ENCODE measurements at regions not wholly inside any gene's neighbourhood (a gene's known extent, or its start where the extent isn't known, plus 50 kb on each side); places are given as distances from the start of the nearest gene placed in this dataset.
"Not testable (repeated sequence)": the region's sequence is repeated elsewhere in the genome, so short reads cannot be mapped to it uniquely, and the experiment has no call there.

GRCh38 chr9:97179616-97180015, 127.8 kb upstream of the CCDC180 start:
- Histone ChIP-seq H3K4me1 (ENCODE audit: control insufficient read depth, insufficient read depth, low read length) (no peaks in the 10 kb centered on the region), H3K9me3 (ENCODE audit: control insufficient read depth, insufficient read depth, low read length) (no peaks in the 10 kb centered on the region), H3K4me3 (ENCODE audit: low read length) (no peak overlapping the region), H3K27me3 (ENCODE audit: control insufficient read depth, insufficient read depth, low read length) (no peaks in the 10 kb centered on the region), H3K36me3 (ENCODE audit: control insufficient read depth, insufficient read depth, low read length) (peaks cover 9% of the 10 kb centered on the region; the same call in 1 of the 2 replicates), H3K27ac (ENCODE audit: low read length) (no peak overlapping the region)
- DNase-seq (ENCODE audit: low read depth, low spot score): no peak

DNA sequence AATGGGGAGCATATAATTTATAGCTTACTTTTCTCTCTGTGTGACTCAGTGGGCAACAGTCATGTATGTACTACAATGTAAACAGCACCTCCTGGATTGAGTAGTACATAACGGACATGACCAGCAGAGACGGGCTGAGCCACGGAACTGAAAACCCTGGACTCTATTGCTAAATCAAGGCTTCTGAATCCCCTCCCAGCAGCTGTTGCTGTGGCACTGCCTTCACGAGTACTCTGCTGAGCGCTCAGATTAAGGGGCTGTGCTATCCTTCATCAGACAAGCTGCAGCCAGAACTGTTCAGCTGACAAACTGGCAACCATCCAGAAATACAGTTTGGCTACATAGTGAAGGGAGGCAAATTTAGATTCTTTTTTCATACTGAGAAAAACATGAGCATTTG, 131.3 kb upstream of the CCDC180 start:
- WGBS (ENCODE audit: insufficient coverage, insufficient read length): no CpG with 5 or more reads among the region's 5 CpGs
- no peaks in the 10 kb centered on the region for H3K9me3 ChIP-seq (ENCODE audit: control insufficient read depth, insufficient read depth, low read length)
- no peak for DNase-seq (ENCODE audit: low read depth, low spot score)
- H3K4me1 ChIP-seq (ENCODE audit: control insufficient read depth, insufficient read depth, low read length): no peaks in the 10 kb centered on the region
- H3K36me3 ChIP-seq (ENCODE audit: control insufficient read depth, insufficient read depth, low read length): peaks cover 13% of the 10 kb centered on the region; the same call in 1 of the 2 replicates
- H3K27ac ChIP-seq (ENCODE audit: low read length): no peak overlapping the region
- no peaks in the 10 kb centered on the region for H3K27me3 ChIP-seq (ENCODE audit: control insufficient read depth, insufficient read depth, low read length)
- no peak overlapping the region for H3K4me3 ChIP-seq (ENCODE audit: low read length)

- not testable (repeated sequence) for H3K4me3 ChIP-seq (ENCODE audit: low read length); DNase-seq (ENCODE audit: low read depth, low spot score); H3K9me3 ChIP-seq (ENCODE audit: control insufficient read depth, insufficient read depth, low read length); H3K4me1 ChIP-seq (ENCODE audit: control insufficient read depth, insufficient read depth, low read length); H3K27ac ChIP-seq (ENCODE audit: low read length); H3K27me3 ChIP-seq (ENCODE audit: control insufficient read depth, insufficient read depth, low read length); H3K36me3 ChIP-seq (ENCODE audit: control insufficient read depth, insufficient read depth, low read length)
Observed at GRCh38 chr9:97168174-97168573, 129.2 kb upstream of the CTSV start.

GRCh38 chr9:97166496-97167138, 127.7 kb upstream of the CTSV start:
- H3K27me3 ChIP-seq (ENCODE audit: control insufficient read depth, insufficient read depth, low read length); H3K4me1 ChIP-seq (ENCODE audit: control insufficient read depth, insufficient read depth, low read length); H3K27ac ChIP-seq (ENCODE audit: low read length); DNase-seq (ENCODE audit: low read depth, low spot score); H3K9me3 ChIP-seq (ENCODE audit: control insufficient read depth, insufficient read depth, low read length); H3K36me3 ChIP-seq (ENCODE audit: control insufficient read depth, insufficient read depth, low read length); H3K4me3 ChIP-seq (ENCODE audit: low read length): not testable (repeated sequence)

DNA sequence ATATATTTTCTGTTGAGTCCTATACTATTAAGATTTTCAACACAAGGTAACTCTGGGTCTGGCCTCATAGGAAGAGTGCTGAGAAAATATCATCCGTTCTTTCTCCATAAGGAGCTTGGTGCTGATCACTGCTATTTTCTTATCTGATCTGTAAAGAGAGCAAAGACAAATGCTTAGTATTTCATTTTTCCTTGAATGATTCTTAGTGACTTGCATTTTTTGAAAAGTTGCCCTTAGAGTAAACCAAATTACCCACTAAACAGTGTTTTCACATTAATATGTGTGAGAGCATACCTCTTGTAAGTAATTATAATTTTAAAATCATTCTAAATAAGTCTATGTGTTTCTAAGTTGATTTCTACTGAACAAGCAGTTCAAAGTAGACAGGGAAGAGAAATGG, 121.3 kb upstream of the CTSV start:
- Histone ChIP-seq H3K9me3 (ENCODE audit: control insufficient read depth, insufficient read depth, low read length) (no peaks in the 10 kb centered on the region), H3K27me3 (ENCODE audit: control insufficient read depth, insufficient read depth, low read length) (no peaks in the 10 kb centered on the region), H3K4me1 (ENCODE audit: control insufficient read depth, insufficient read depth, low read length) (no peaks in the 10 kb centered on the region), H3K4me3 (ENCODE audit: low read length) (no peak overlapping the region), H3K27ac (ENCODE audit: low read length) (no peak overlapping the region), H3K36me3 (ENCODE audit: control insufficient read depth, insufficient read depth, low read length) (peaks cover 7% of the 10 kb centered on the region)
- DNase-seq (ENCODE audit: low read depth, low spot score): no peak
- no CpG with 5 or more reads among the region's 1 CpG for WGBS (ENCODE audit: insufficient coverage, insufficient read length)

GRCh38 chr9:97158722-97159121, 119.8 kb upstream of the CTSV start:
- not testable (repeated sequence) for H3K27me3 ChIP-seq (ENCODE audit: control insufficient read depth, insufficient read depth, low read length); H3K4me1 ChIP-seq (ENCODE audit: control insufficient read depth, insufficient read depth, low read length); H3K27ac ChIP-seq (ENCODE audit: low read length); H3K9me3 ChIP-seq (ENCODE audit: control insufficient read depth, insufficient read depth, low read length); H3K4me3 ChIP-seq (ENCODE audit: low read length); DNase-seq (ENCODE audit: low read depth, low spot score)
- no CpG with 5 or more reads among the region's 3 CpGs for WGBS (ENCODE audit: insufficient coverage, insufficient read length)
- peaks cover 21% of the 10 kb centered on the region for H3K36me3 ChIP-seq (ENCODE audit: control insufficient read depth, insufficient read depth, low read length)

DNA sequence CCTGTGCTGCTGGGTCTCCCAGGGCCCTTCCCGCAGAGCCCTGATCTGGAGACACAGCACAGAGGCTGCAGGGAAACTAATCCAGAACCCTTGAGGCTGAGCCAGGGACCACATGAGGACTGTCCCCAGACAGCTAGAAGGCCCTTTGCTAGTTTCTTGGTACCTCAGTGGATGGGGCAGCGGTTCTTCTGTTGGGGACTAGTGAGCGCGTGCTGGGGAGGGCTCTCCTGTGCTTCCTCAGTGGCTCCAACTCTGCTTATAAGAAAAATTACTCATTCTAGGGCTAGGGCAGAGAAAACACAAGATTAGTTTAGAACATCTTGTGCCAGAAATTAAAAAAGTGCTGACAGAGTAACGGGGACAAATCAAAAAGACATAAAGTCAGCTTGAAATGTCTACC, 116.5 kb upstream of the CTSV start:
- H3K4me3 ChIP-seq (ENCODE audit: low read length); H3K27me3 ChIP-seq (ENCODE audit: control insufficient read depth, insufficient read depth, low read length); DNase-seq (ENCODE audit: low read depth, low spot score); H3K9me3 ChIP-seq (ENCODE audit: control insufficient read depth, insufficient read depth, low read length); H3K27ac ChIP-seq (ENCODE audit: low read length); H3K4me1 ChIP-seq (ENCODE audit: control insufficient read depth, insufficient read depth, low read length): not testable (repeated sequence)
- no CpG with 5 or more reads among the region's 5 CpGs for WGBS (ENCODE audit: insufficient coverage, insufficient read length)
- H3K36me3 ChIP-seq (ENCODE audit: control insufficient read depth, insufficient read depth, low read length): peaks cover 43% of the 10 kb centered on the region

DNA sequence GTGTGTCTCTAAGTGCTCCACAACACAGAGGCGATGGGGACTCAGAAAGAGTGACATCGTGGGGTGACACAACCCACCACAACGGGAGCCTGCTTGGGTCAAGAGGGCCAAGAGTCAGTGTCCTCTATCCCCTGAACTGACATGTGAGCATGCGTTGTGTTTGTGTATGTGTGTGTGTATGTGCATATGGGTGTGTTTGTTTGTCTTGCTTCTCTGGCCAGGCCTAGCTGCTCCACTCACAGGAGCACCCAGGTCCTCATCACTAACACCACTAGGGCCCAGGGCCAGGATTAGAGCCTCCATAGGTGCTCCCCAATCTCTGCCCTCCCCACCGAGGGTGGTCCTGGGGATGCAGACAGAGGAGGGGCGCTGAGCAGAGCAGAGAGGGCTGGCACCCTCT, 115.0 kb upstream of the CTSV start:
- no peaks in the 10 kb centered on the region for H3K27me3 ChIP-seq (ENCODE audit: control insufficient read depth, insufficient read depth, low read length)
- H3K27ac ChIP-seq (ENCODE audit: low read length): no peak overlapping the region
- H3K4me1 ChIP-seq (ENCODE audit: control insufficient read depth, insufficient read depth, low read length): peaks cover 4% of the 10 kb centered on the region; the same call in 1 of the 2 replicates
- WGBS (ENCODE audit: insufficient coverage, insufficient read length): no CpG with 5 or more reads among the region's 6 CpGs
- peaks cover 41% of the 10 kb centered on the region for H3K36me3 ChIP-seq (ENCODE audit: control insufficient read depth, insufficient read depth, low read length)
- H3K9me3 ChIP-seq (ENCODE audit: control insufficient read depth, insufficient read depth, low read length): no peaks in the 10 kb centered on the region
- H3K4me3 ChIP-seq (ENCODE audit: low read length): no peak overlapping the region
- DNase-seq (ENCODE audit: low read depth, low spot score): no peak

GRCh38 chr9:97153160-97153559, 114.2 kb upstream of the CTSV start:
- H3K4me1 ChIP-seq (ENCODE audit: control insufficient read depth, insufficient read depth, low read length); H3K27me3 ChIP-seq (ENCODE audit: control insufficient read depth, insufficient read depth, low read length); DNase-seq (ENCODE audit: low read depth, low spot score); H3K4me3 ChIP-seq (ENCODE audit: low read length); H3K27ac ChIP-seq (ENCODE audit: low read length); H3K9me3 ChIP-seq (ENCODE audit: control insufficient read depth, insufficient read depth, low read length): not testable (repeated sequence)
- peaks cover 41% of the 10 kb centered on the region for H3K36me3 ChIP-seq (ENCODE audit: control insufficient read depth, insufficient read depth, low read length)
- WGBS (ENCODE audit: insufficient coverage, insufficient read length): no CpG with 5 or more reads among the region's 5 CpGs

- not testable (repeated sequence) for H3K4me3 ChIP-seq (ENCODE audit: low read length); H3K9me3 ChIP-seq (ENCODE audit: control insufficient read depth, insufficient read depth, low read length); H3K27me3 ChIP-seq (ENCODE audit: control insufficient read depth, insufficient read depth, low read length); DNase-seq (ENCODE audit: low read depth, low spot score); H3K27ac ChIP-seq (ENCODE audit: low read length)
- no CpG with 5 or more reads among the region's 2 CpGs for WGBS (ENCODE audit: insufficient coverage, insufficient read length)
- peaks cover 38% of the 10 kb centered on the region for H3K36me3 ChIP-seq (ENCODE audit: control insufficient read depth, insufficient read depth, low read length)
- peaks cover 13% of the 10 kb centered on the region; the same call in 1 of the 2 replicates for H3K4me1 ChIP-seq (ENCODE audit: control insufficient read depth, insufficient read depth, low read length)
Observed at GRCh38 chr9:97150471-97150870, 111.5 kb upstream of the CTSV start.

DNA sequence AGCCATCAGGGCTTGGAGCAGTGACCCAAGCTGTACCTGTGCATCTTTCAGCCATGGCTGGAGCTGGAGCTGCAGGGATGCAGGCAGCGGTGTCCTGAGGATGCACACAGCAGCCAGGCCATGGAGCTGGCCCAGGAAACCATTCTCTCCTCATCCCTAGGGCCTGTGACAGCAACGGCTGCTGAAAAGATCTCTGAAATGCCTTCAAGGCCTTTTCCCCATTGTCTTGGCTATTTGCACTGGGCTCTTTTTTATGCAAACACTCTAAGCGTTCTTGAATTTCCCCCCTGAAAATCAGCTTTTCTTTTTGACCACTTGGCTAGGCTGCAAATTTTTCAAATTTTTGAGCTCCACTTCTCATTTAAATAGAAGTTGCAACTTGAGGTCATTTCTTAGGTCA, 109.5 kb upstream of the CTSV start:
- H3K27me3 ChIP-seq (ENCODE audit: control insufficient read depth, insufficient read depth, low read length); H3K4me3 ChIP-seq (ENCODE audit: low read length); H3K27ac ChIP-seq (ENCODE audit: low read length); H3K9me3 ChIP-seq (ENCODE audit: control insufficient read depth, insufficient read depth, low read length): not testable (repeated sequence)
- no CpG with 5 or more reads among the region's 3 CpGs for WGBS (ENCODE audit: insufficient coverage, insufficient read length)
- DNase-seq (ENCODE audit: low read depth, low spot score): peak; percentile 31
- Histone ChIP-seq H3K4me1 (ENCODE audit: control insufficient read depth, insufficient read depth, low read length) (peaks cover 13% of the 10 kb centered on the region; the same call in 1 of the 2 replicates), H3K36me3 (ENCODE audit: control insufficient read depth, insufficient read depth, low read length) (peaks cover 19% of the 10 kb centered on the region; the same call in 1 of the 2 replicates)
